GM12878 (cell line): ENCODE measurements at regions not wholly inside any gene's neighbourhood (a gene's known extent, or its start where the extent isn't known, plus 50 kb on each side); places are given as distances from the start of the nearest gene placed in this dataset.

Experiments
- ATAC-seq: fragments of 200-7000 bp; cut with Tn5 transposase; 3 replicates; pipeline ENCODE4 v1.9.1; 2020; ENCODE audit warnings: mild to moderate bottlenecking, moderate library complexity
- BruUV-seq: library from RNA; stranded (reverse); fragments of 400-500 nt; replicated peaks from 2 replicates; lab custom pipeline; 2021; lab: Mats Ljungman, UMichigan
- CTCF ChIA-PET: fragments of 300-600 bp; sonication (Branson Sonifier 250); formaldehyde crosslinking; extraction: SDS; loops from one replicate; lab custom pipeline; 2021; ENCODE audit warnings: inconsistent platforms; lab: Yijun Ruan, JAX
- POLR2A ChIA-PET: fragments of 350-600 bp; formaldehyde crosslinking; extraction: SDS; loops from one replicate; lab custom pipeline; 2021; ENCODE audit warnings: inconsistent platforms; lab: Charles Lee
- RAD21 ChIA-PET: fragments of 300-600 bp; sonication (Branson Sonifier 250); formaldehyde crosslinking; loops from one replicate; lab custom pipeline; 2023; ENCODE audit warnings: antibody characterized with exemption; ENCODE audit not compliant: unreplicated experiment; lab: Charles Lee
- SMC1A ChIA-PET: fragments of 300-600 bp; sonication (Branson Sonifier 250); formaldehyde crosslinking; loops from one replicate; lab custom pipeline; 2023; ENCODE audit not compliant: unreplicated experiment, uncharacterized antibody; lab: Charles Lee
- DNase-seq: peaks from one replicate; pipeline ENCODE4 v3.0.0-alpha.2; 2011; ENCODE audit warnings: low read depth, low spot score
- FAIRE-seq: peaks from 3 replicates; lab custom pipeline; 2011; peaks lifted over from hg19 to GRCh38; lab: Jason Lieb, UNC
- H2AFZ ChIP-seq: 2 replicates; pipeline ENCODE4 v1.6.0; 2011; ENCODE audit warnings: low read depth, low read length, control low read depth; ENCODE audit not compliant: control insufficient read depth
- H3K27ac ChIP-seq: 2 replicates; pipeline ENCODE4 v1.5.1; 2011; ENCODE audit warnings: control low read depth; ENCODE audit not compliant: control insufficient read depth, insufficient read depth
- H3K27me3 ChIP-seq, 2 experiments: replicated peaks in 1 of 2; 2 replicates each; pipeline versions ENCODE4 v1.6.0 to v1.6.1; 2011; ENCODE audit warnings: low read length in 1 of 2; ENCODE audit not compliant: control insufficient read depth in 2 of 2, insufficient read depth in 2 of 2
- H3K36me3 ChIP-seq, 2 experiments: 2 replicates each; pipeline ENCODE4 v1.5.1; 2011; ENCODE audit warnings: low read length in 1 of 2; ENCODE audit not compliant: control insufficient read depth in 2 of 2, insufficient read depth in 2 of 2
- H3K4me1 ChIP-seq: 2 replicates; pipeline ENCODE4 v1.6.1; 2011; ENCODE audit warnings: mild to moderate bottlenecking, low read length, moderate library complexity, mixed read lengths; ENCODE audit not compliant: control insufficient read depth, insufficient read depth
- H3K4me2 ChIP-seq: 2 replicates; pipeline ENCODE4 v1.6.0; 2011; ENCODE audit warnings: control low read depth; ENCODE audit not compliant: control insufficient read depth, insufficient read depth
- H3K4me3 ChIP-seq: fragments of 200-600 bp; sonication (generic); 2 replicates; pipeline ENCODE4 v1.5.1; 2016
- H3K79me2 ChIP-seq: 2 replicates; pipeline ENCODE4 v1.6.0; 2011; ENCODE audit warnings: low read length; ENCODE audit not compliant: control insufficient read depth, insufficient read depth
- H3K9ac ChIP-seq: 2 replicates; pipeline ENCODE4 v1.8.0; 2011; ENCODE audit warnings: low read length, control low read depth, mixed read lengths; ENCODE audit not compliant: control insufficient read depth, insufficient read depth
- H3K9me3 ChIP-seq: replicated peaks from 3 replicates; pipeline ENCODE4 v1.5.1; 2011; ENCODE audit warnings: mild to moderate bottlenecking, low read length; ENCODE audit not compliant: control insufficient read depth, insufficient read depth
- H4K20me1 ChIP-seq: 2 replicates; pipeline ENCODE4 v1.6.0; 2011; ENCODE audit not compliant: control insufficient read depth, insufficient read depth
- BMI1 ChIP-seq: fragments of 450-650 bp; IDR thresholded peaks from 2 replicates; pipeline ENCODE4 v1.6.1; 2016; ENCODE audit warnings: mild to moderate bottlenecking, moderate library complexity, borderline replicate concordance
- DPF2 ChIP-seq: fragments of 450-650 bp; IDR thresholded peaks from 2 replicates; pipeline ENCODE4 v1.6.1; 2017; ENCODE audit warnings: mild to moderate bottlenecking
- ETV6 ChIP-seq, 2 experiments: fragments of 450-650 bp in 1 of 2; IDR thresholded peaks in 1 of 2; conservative IDR thresholded peaks in 1 of 2; 2 replicates each; pipeline ENCODE4 v1.6.1; 2014; ENCODE audit warnings: antibody characterized with exemption in 1 of 2, borderline replicate concordance in 1 of 2, low read depth in 1 of 2, mild to moderate bottlenecking in 1 of 2, moderate library complexity in 1 of 2
- HDAC6 ChIP-seq: fragments of 200-600 bp; sonication (generic); IDR thresholded peaks from one replicate; pipeline ENCODE4 v1.8.0; 2017; ENCODE audit warnings: antibody characterized with exemption; ENCODE audit not compliant: unreplicated experiment
- IKZF1 ChIP-seq: fragments of 450-650 bp; conservative IDR thresholded peaks from 2 replicates; pipeline ENCODE4 v1.6.1; 2017; ENCODE audit warnings: antibody characterized with exemption, mild to moderate bottlenecking
- JUNB ChIP-seq: IDR thresholded peaks from 2 replicates; pipeline ENCODE4 v1.6.1; 2016; ENCODE audit warnings: antibody characterized with exemption, mild to moderate bottlenecking
- MEF2A ChIP-seq: IDR thresholded peaks from 2 replicates; pipeline ENCODE4 v1.6.1; 2011; ENCODE audit warnings: low read depth, mild to moderate bottlenecking, low read length, moderate library complexity; ENCODE audit not compliant: insufficient read depth
- NR2F1 ChIP-seq: fragments of 450-650 bp; conservative IDR thresholded peaks from 2 replicates; pipeline ENCODE4 v1.6.1; 2017; ENCODE audit warnings: mild to moderate bottlenecking
- PAX5 ChIP-seq: IDR thresholded peaks from 2 replicates; pipeline ENCODE4 v1.6.1; 2011; ENCODE audit warnings: low read depth, low read length, borderline replicate concordance
- PAX8 ChIP-seq: fragments of 450-650 bp; IDR thresholded peaks from 2 replicates; pipeline ENCODE4 v1.6.1; 2017; ENCODE audit warnings: mild to moderate bottlenecking, moderate library complexity
- POLR2AphosphoS2 ChIP-seq: IDR thresholded peaks from 2 replicates; pipeline ENCODE4 v1.6.1; 2011; ENCODE audit warnings: low read depth, mild to moderate bottlenecking, low read length, improper control_type of control experiment, moderate library complexity
- RAD21 ChIP-seq: IDR thresholded peaks from 2 replicates; pipeline ENCODE4 v1.6.1; 2011; ENCODE audit warnings: mild to moderate bottlenecking, low read depth, low read length, moderate library complexity; ENCODE audit not compliant: insufficient read depth
- RB1 ChIP-seq: fragments of 450-650 bp; formaldehyde crosslinking; IDR thresholded peaks from 2 replicates; pipeline ENCODE4 v1.6.1; 2017; ENCODE audit warnings: mild to moderate bottlenecking, borderline replicate concordance
- RELA ChIP-seq: fragments of 450-650 bp; IDR thresholded peaks from 2 replicates; pipeline ENCODE4 v1.8.0; 2014; ENCODE audit warnings: borderline replicate concordance; ENCODE audit not compliant: partially characterized antibody
- WRNIP1 ChIP-seq: IDR thresholded peaks from 2 replicates; pipeline ENCODE4 v1.6.1; 2011; ENCODE audit warnings: low read depth, low read length, improper control_type of control experiment, borderline replicate concordance
- ZNF622 ChIP-seq: fragments of 450-650 bp; IDR thresholded peaks from 2 replicates; pipeline ENCODE4 v1.6.1; 2017; ENCODE audit warnings: mild to moderate bottlenecking, inconsistent platforms
- WGBS: methylation state at CpG from one replicate; pipeline ENCODE4 v1.1.6; 2016; ENCODE audit warnings: low lambda C conversion rate; ENCODE audit not compliant: insufficient replicate concordance, insufficient coverage; ENCODE audit errors: missing lambda C conversion rate; 5-methylcytosine and 5-hydroxymethylcytosine counted together
- in situ Hi-C: fragments of 300-500 bp; cut with MboI; formaldehyde crosslinking; loops from 9 replicates; pipeline ENCODE4 v1.14.3; 2018; ENCODE audit warnings: mixed read lengths
- intact Hi-C: fragments of 100-400 bp; cut with micrococcal nuclease; formaldehyde crosslinking; loops from one replicate; pipeline ENCODE4 v1.14.2; 2022; ENCODE audit not compliant: unreplicated experiment
- TF ChIP-seq, protein P1 (sequence below): fragments of 450-650 bp; formaldehyde crosslinking; IDR thresholded peaks from 2 replicates; pipeline ENCODE4 v1.4.0; 2022; ENCODE audit warnings: mild to moderate bottlenecking, moderate library complexity

GRCh38 chrX:114334473-114334982 is 249.4 kb upstream of the HTR2C start:
- ChIA-PET RAD21 (no interaction called here), POLR2A (no interaction called here), CTCF (no interaction called here), SMC1A (no interaction called here)
- H3K36me3 ChIP-seq: no peaks in the 10 kb centered on the region
- H3K27ac ChIP-seq: no peak overlapping the region
- H3K9me3 ChIP-seq: no peaks in the 10 kb centered on the region; the same call in 2 of the 3 replicates
- no peak for FAIRE-seq
- intact Hi-C loops: no loop called here
- DNase-seq: no peak
- no peak overlapping the region for H3K9ac ChIP-seq
- WGBS: 11% methylated on average over 4 of the region's 4 CpGs
- no peaks in the 10 kb centered on the region for H3K4me1 ChIP-seq
- no peaks in the 10 kb centered on the region for H4K20me1 ChIP-seq
- H3K27me3 ChIP-seq: no peaks in the 10 kb centered on the region
- H3K79me2 ChIP-seq: no peaks in the 10 kb centered on the region
- no peak for TF ChIP-seq PAX5
- TF ChIP-seq DPF2: no peak
- TF ChIP-seq RELA: no peak
- TF ChIP-seq RAD21: no peak
- TF ChIP-seq JUNB: no peak
- no peak for TF ChIP-seq IKZF1
- no peak for TF ChIP-seq WRNIP1
- TF ChIP-seq, all 136 proteins: peak for 0
- Histone ChIP-seq H3K4me3 (no peak overlapping the region), H2AFZ (no peak overlapping the region), H3K4me2 (no peak overlapping the region)
- in situ Hi-C loops: no loop called here
- BruUV-seq: no TSS peak
- no peak for ATAC-seq

DNA sequence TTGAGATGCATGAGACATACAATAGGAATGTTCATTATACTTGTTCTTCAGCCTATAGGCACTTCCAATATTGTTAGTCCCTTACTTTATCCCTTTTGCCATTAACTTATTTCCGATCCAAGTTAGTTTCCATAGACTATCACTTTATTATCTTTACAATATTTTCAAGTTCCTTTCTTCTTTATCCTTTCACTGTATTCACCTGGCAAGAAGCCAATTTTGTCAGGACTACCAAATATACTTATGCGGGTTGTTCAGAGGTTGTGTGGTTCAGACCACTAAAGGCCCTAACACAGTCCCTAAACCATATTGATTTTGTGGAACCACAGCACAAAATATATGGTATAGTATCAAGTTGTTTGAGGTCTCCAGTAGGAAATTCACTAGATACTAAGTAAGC is 245.0 kb upstream of the HTR2C start:
- ChIA-PET SMC1A (no interaction called here), POLR2A (no interaction called here), RAD21 (no interaction called here), CTCF (no interaction called here)
- DNase-seq (no peak), FAIRE-seq (no peak), ATAC-seq (no peak)
- in situ Hi-C loops: no loop called here
- Histone ChIP-seq H3K36me3 (no peaks in the 10 kb centered on the region), H3K9ac (no peak overlapping the region), H3K27ac (no peak overlapping the region), H3K79me2 (no peaks in the 10 kb centered on the region), H2AFZ (no peak overlapping the region), H3K4me2 (no peak overlapping the region), H3K4me3 (no peak overlapping the region), H4K20me1 (no peaks in the 10 kb centered on the region), H3K27me3 (no peaks in the 10 kb centered on the region), H3K4me1 (no peaks in the 10 kb centered on the region), H3K9me3 (no peaks in the 10 kb centered on the region; the same call in 2 of the 3 replicates)
- intact Hi-C loops: no loop called here
- WGBS: 93% methylated on average over 2 of the region's 2 CpGs
- BruUV-seq: no TSS peak
- no peak for TF ChIP-seq DPF2
- no peak for TF ChIP-seq ETV6 (conservative IDR thresholded peaks at IDR 0.05 in 1 of 2, IDR thresholded peaks at IDR 0.05 in 1 of 2; ENCODE audit: borderline replicate concordance in 1 of 2, low read depth in 1 of 2)
- no peak for TF ChIP-seq POLR2AphosphoS2
- TF ChIP-seq, protein P1, sequence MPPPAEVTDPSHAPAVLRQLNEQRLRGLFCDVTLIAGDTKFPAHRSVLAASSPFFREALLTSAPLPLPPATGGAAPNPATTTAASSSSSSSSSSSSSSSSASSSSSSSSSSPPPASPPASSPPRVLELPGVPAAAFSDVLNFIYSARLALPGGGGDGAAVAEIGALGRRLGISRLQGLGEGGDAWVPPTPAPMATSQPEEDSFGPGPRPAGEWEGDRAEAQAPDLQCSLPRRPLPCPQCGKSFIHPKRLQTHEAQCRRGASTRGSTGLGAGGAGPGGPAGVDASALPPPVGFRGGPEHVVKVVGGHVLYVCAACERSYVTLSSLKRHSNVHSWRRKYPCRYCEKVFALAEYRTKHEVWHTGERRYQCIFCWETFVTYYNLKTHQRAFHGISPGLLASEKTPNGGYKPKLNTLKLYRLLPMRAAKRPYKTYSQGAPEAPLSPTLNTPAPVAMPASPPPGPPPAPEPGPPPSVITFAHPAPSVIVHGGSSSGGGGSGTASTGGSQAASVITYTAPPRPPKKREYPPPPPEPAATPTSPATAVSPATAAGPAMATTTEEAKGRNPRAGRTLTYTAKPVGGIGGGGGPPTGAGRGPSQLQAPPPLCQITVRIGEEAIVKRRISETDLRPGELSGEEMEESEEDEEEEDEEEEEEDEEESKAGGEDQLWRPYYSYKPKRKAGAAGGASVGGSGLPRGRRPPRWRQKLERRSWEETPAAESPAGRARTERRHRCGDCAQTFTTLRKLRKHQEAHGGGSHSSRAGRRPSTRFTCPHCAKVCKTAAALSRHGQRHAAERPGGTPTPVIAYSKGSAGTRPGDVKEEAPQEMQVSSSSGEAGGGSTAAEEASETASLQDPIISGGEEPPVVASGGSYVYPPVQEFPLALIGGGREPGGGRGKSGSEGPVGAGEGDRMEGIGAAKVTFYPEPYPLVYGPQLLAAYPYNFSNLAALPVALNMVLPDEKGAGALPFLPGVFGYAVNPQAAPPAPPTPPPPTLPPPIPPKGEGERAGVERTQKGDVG (CRISPR knock-in tag): no peak
- no peak for TF ChIP-seq PAX8
- TF ChIP-seq BMI1: no peak
- TF ChIP-seq MEF2A: no peak
- no peak for TF ChIP-seq HDAC6
- TF ChIP-seq ZNF622: no peak
- TF ChIP-seq NR2F1: no peak
- TF ChIP-seq RB1: no peak
